GM19023 (cell line): ENCODE measurements at regions not wholly inside any gene's neighbourhood (a gene's known extent, or its start where the extent isn't known, plus 50 kb on each side); places are given as distances from the start of the nearest gene placed in this dataset.

Experiments used
- ATAC-seq: cut with Tn5 transposase; IDR thresholded peaks from one replicate; pipeline ENCODE4 v1.9.1; 2021; ENCODE audit warnings: mild to moderate bottlenecking, moderate library complexity; ENCODE audit not compliant: unreplicated experiment

DNA sequence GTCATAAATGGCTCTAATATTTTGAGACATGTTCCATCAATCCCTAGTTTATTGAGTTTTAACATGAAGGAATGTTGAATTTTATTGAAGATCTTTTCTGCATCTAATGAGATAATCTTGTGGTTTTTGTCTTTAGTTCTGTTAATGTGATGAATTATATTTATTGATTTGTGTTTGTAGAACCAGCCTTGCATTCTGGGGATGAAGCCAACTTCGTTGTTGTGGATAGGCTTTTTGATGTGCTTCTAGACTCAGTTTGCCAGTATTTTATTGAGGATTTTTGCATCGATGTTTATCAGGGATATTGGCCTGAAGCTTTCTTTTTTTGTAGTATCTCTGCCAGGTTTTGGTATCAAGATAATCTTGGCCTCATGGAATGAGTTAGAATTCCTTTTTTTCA is 72.0 kb upstream of the CD96 start:
- no peak for ATAC-seq

DNA sequence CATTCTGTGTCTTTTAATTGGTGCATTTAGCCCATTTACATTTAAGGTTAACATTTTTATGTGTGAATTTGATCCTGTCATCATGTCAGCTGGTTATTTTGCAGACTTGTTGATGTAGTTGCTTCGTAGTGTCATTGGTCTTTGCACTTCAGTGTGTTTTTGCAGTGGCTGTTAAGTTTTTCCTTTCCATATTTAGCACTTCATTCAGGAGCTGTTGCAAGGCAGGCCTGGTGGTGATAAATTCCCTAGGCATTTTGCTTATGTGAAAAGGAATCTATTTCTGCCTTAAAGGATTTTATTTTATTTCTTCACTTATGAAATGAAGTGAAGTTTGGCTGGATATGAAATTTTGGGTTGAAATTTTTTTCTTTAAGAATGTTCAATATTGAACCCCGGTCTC is 70.2 kb upstream of the CD96 start:
- ATAC-seq: no peak

DNA sequence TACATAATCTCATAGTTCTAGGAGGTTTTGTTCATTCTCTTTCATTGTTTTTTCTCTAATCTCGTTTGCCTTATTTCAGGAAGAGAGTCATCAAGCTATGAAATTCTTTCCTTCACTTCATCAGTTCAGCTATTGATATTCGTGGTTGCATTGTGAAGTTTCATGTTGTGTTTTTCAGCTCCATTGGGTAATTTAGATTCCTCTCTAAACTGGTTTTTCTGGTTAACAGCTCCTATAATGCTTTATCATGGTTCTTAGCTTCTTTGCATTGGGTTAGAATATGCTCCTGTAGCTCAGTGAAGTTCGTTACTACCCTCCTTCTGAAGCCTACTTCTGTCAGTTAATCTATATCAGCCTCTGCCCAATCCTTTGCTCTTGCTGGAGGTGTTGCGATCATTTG is 69.4 kb upstream of the CD96 start:
- ATAC-seq: no peak

DNA sequence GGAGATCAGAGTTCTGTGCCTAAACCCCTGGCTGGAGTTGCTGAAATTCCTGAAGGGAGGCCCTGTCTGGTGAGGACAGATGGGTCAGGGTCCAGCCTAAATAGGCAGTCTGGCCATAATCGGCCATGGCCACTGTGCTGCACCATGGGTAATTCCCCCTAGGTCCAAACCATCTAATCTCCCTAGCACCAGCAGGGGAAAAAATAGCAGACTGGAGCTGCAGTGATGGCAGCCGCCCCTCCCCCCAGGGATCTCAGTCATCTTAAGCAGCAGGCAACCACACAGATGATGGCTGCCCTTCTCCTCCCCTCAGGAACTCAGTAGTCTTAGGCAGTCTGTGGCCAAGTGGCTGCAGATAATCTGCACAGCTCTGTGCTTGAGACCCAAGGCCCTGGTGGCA is 68.4 kb upstream of the CD96 start:
- ATAC-seq: no peak

DNA sequence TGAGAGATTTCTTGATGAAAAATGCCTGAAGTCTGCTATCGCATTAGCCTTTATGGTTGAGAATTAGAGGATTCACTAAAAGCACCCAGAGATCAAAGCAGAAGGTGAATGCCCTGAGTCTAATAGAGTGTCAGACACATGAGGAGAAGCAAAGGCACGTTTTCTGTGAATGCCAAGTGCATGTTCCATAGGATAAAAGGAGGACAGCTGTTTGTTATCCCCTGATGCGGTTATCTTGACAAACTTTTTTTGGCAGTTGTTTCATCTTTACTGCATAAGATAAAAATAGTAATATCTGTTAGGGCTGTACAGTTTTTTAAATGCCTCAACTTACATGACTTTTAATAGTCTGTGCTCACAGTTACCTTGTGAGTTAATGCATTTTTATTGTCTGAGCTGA is 65.3 kb upstream of the CD96 start:
- no peak for ATAC-seq

DNA sequence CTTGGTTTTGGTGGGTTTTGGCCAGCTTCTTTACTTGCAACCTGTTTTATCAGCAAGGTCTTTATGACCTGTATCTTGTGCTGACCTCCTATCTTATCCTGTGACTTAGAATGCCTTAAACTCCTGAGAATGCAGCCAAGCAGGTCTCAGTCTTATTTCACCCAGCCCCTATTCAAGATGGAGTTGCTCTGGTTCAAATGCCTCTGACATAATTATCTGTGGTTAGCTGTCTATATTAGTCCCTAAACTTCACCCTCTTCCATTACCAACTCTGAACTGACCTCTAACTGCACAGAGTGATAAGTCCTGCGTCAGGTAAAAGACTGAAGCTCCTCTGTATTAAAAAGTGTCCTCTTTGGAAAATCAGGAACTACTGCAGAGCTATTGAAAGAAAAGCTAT is 61.9 kb upstream of the CD96 start:
- ATAC-seq: no peak

DNA sequence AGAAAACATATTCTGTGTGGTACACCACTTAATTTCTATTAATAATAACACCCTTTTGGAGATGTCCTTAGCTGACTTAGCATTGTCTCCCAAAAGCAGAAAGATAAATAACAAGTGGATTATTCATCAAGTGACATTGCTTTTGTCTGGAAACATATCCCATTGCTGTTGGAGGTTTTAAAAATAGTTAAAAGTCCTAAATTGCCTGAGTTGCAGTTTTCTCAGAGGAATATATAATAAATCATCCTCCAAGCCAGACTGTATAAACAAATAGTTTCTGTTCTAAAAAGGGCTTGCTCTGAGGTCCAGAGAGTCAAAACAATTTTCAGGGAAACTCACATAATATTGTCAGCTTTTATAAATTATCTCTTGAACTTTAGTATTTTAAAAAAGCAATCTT is 60.4 kb upstream of the CD96 start:
- ATAC-seq: no peak

DNA sequence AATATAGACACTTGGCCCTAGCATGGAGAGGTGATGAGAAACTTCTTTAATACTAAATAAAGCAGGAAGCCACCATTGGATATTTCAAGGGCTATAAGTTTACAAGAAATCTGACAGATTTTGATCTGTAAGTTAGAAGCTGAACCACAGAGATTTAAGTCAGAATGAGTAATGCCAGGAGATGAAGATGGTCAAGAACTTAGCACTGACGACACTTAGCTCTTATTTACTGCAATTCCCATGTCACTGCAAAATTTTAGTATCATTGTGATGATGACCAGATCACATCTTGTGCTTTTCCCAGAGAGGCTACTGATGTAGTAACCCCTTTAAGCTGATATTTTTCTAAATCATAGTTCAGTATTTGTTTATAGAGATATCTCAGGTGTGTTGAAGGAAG is 59.4 kb upstream of the CD96 start:
- ATAC-seq: no peak

DNA sequence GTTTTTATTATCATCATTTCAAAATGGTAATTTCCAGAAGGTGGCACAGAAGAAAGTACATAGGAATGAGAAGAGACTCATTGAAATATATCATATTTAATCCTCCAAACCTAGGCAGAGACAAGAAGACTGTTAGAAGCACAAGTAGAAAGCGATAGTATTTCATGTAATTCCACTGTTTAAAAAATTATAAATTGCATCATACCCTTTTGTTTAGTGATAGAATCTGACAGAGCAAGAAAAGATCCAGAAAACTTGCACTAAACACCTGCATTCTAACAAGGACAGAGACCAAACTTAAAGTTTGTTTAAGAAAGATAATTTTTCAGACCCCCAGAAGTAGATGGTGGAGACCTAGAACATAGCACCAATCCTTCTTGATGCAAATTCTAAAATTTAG is 56.9 kb upstream of the CD96 start:
- ATAC-seq: no peak
